ENCODE measurements at regions not wholly inside any gene's neighbourhood (a gene's known extent, or its start where the extent isn't known, plus 50 kb on each side); places are given as distances from the start of the nearest gene placed in this dataset.

- DNase-seq (ENCODE audit: low read depth), result no peak
- Histone ChIP-seq H3K4me3 (ENCODE audit: low read depth, low read length) (no peak overlapping the region), H3K27me3 (ENCODE audit: control insufficient read depth, insufficient read depth, low read length) (no peaks in the 10 kb centered on the region), H3K36me3 (ENCODE audit: control insufficient read depth, insufficient read depth, low read length) (no peaks in the 10 kb centered on the region)
- TF ChIP-seq, protein P1, sequence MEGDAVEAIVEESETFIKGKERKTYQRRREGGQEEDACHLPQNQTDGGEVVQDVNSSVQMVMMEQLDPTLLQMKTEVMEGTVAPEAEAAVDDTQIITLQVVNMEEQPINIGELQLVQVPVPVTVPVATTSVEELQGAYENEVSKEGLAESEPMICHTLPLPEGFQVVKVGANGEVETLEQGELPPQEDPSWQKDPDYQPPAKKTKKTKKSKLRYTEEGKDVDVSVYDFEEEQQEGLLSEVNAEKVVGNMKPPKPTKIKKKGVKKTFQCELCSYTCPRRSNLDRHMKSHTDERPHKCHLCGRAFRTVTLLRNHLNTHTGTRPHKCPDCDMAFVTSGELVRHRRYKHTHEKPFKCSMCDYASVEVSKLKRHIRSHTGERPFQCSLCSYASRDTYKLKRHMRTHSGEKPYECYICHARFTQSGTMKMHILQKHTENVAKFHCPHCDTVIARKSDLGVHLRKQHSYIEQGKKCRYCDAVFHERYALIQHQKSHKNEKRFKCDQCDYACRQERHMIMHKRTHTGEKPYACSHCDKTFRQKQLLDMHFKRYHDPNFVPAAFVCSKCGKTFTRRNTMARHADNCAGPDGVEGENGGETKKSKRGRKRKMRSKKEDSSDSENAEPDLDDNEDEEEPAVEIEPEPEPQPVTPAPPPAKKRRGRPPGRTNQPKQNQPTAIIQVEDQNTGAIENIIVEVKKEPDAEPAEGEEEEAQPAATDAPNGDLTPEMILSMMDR (IDR thresholded peaks at IDR 0.05; ENCODE audit: insufficient read depth, low read length, poor library complexity, severe bottlenecking), result no peak
These were observed 282.6 kb upstream of the PTGER4 start for GRCh38 chr5:40397091-40397490.

- TF ChIP-seq, protein P1 (IDR thresholded peaks at IDR 0.05; ENCODE audit: insufficient read depth, low read length, poor library complexity, severe bottlenecking), result no peak
- no peak for DNase-seq (ENCODE audit: low read depth)
- H3K4me3 ChIP-seq (ENCODE audit: low read depth, low read length), result no peak overlapping the region
- H3K36me3 ChIP-seq (ENCODE audit: control insufficient read depth, insufficient read depth, low read length), result no peaks in the 10 kb centered on the region
- no peaks in the 10 kb centered on the region for H3K27me3 ChIP-seq (ENCODE audit: control insufficient read depth, insufficient read depth, low read length)
These were observed 283.4 kb upstream of the PTGER4 start for GRCh38 chr5:40396317-40396716.

GRCh38 chr5:40395251-40395650 is 284.5 kb upstream of the PTGER4 start:
- Histone ChIP-seq H3K36me3 (ENCODE audit: control insufficient read depth, insufficient read depth, low read length) (no peaks in the 10 kb centered on the region), H3K4me3 (ENCODE audit: low read depth, low read length) (no peak overlapping the region), H3K27me3 (ENCODE audit: control insufficient read depth, insufficient read depth, low read length) (no peaks in the 10 kb centered on the region)
- DNase-seq (ENCODE audit: low read depth), result no peak
- TF ChIP-seq, protein P1 (IDR thresholded peaks at IDR 0.05; ENCODE audit: insufficient read depth, low read length, poor library complexity, severe bottlenecking), result no peak

GRCh38 chr5:40394698-40395097 is 285.0 kb upstream of the PTGER4 start:
- TF ChIP-seq, protein P1 (IDR thresholded peaks at IDR 0.05; ENCODE audit: insufficient read depth, low read length, poor library complexity, severe bottlenecking), result no peak
- Histone ChIP-seq H3K27me3 (ENCODE audit: control insufficient read depth, insufficient read depth, low read length) (no peaks in the 10 kb centered on the region), H3K4me3 (ENCODE audit: low read depth, low read length) (no peak overlapping the region), H3K36me3 (ENCODE audit: control insufficient read depth, insufficient read depth, low read length) (no peaks in the 10 kb centered on the region)
- DNase-seq (ENCODE audit: low read depth), result no peak

- DNase-seq (ENCODE audit: low read depth), result no peak
- Histone ChIP-seq H3K36me3 (ENCODE audit: control insufficient read depth, insufficient read depth, low read length) (no peaks in the 10 kb centered on the region), H3K4me3 (ENCODE audit: low read depth, low read length) (no peak overlapping the region), H3K27me3 (ENCODE audit: control insufficient read depth, insufficient read depth, low read length) (no peaks in the 10 kb centered on the region)
- TF ChIP-seq, protein P1 (IDR thresholded peaks at IDR 0.05; ENCODE audit: insufficient read depth, low read length, poor library complexity, severe bottlenecking), result no peak
These were observed 288.1 kb upstream of the PTGER4 start for GRCh38 chr5:40391642-40392041.

DNA sequence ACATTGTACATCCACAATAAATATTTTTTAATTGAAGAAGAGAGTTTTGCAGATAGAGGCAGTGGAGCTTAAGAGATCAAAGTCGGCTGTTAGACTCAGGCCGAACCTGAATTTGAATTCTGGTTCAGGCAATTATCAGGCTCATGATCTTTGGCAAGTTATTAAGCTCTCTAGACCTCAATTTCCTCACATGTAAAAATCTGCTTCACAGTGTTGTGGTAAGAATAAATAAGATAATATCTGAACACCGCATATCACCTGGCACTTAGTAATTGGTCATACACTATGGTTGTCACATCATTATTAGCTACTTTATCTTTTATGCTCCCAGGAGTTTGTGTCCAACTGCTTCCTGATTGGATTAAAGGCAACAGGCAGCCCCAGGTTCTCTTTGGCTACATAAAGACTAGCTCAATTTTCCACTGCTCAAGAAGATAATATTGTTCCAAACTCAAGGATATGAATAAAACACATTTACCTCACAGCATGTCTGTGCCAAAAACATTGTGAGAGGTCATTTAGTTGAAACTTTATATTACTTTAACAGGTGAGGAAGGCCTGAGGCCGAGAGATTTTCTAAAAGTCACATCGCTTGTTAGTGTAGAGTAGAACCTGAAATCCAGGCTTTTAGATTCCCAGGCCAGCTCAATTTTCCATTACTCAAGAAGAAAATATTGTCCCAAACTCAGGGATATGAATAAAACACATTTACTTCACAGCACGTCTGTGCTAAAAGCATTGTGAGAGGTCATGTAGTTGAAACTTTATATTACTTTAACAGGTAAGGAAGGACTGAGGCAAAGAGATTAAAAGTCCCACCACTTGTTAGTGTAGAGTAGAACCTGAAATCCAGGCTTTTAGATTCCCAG is 289.2 kb upstream of the PTGER4 start:
- H3K4me3 ChIP-seq (ENCODE audit: low read depth, low read length), result no peak overlapping the region
- TF ChIP-seq, protein P1 (IDR thresholded peaks at IDR 0.05; ENCODE audit: insufficient read depth, low read length, poor library complexity, severe bottlenecking), result no peak
- H3K36me3 ChIP-seq (ENCODE audit: control insufficient read depth, insufficient read depth, low read length), result no peaks in the 10 kb centered on the region
- H3K27me3 ChIP-seq (ENCODE audit: control insufficient read depth, insufficient read depth, low read length), result no peaks in the 10 kb centered on the region
- no peak for DNase-seq (ENCODE audit: low read depth)

All from kidney epithelial cell (primary cell).